GM10248 (cell line): ENCODE measurements at regions not wholly inside any gene's neighbourhood (a gene's known extent, or its start where the extent isn't known, plus 50 kb on each side); places are given as distances from the start of the nearest gene placed in this dataset.
"Not testable (repeated sequence)": the region's sequence is repeated elsewhere in the genome, so short reads cannot be mapped to it uniquely, and the experiment has no call there.

Source experiments
- CTCF ChIA-PET: fragments of 300-600 bp; sonication (Branson Sonifier 250); formaldehyde crosslinking; extraction: SDS; loops from one replicate; lab custom pipeline; 2021; ENCODE audit warnings: antibody characterized with exemption; lab: Yijun Ruan, JAX
- POLR2A ChIA-PET: fragments of 350-650 bp; sonication (Branson Sonifier 250); formaldehyde crosslinking; extraction: SDS; loops from one replicate; lab custom pipeline; 2020; ENCODE audit warnings: antibody characterized with exemption; lab: Yijun Ruan, JAX
- DNase-seq: peaks from one replicate; pipeline ENCODE4 v3.0.0; 2012; ENCODE audit errors: extremely low spot score
- TF ChIP-seq, protein P1 (sequence below): IDR thresholded peaks from 2 replicates; pipeline ENCODE4 v1.5.1; 2012; ENCODE audit warnings: mild to moderate bottlenecking, low read depth; ENCODE audit errors: extremely low read depth, missing control alignments, control extremely low read depth

DNA sequence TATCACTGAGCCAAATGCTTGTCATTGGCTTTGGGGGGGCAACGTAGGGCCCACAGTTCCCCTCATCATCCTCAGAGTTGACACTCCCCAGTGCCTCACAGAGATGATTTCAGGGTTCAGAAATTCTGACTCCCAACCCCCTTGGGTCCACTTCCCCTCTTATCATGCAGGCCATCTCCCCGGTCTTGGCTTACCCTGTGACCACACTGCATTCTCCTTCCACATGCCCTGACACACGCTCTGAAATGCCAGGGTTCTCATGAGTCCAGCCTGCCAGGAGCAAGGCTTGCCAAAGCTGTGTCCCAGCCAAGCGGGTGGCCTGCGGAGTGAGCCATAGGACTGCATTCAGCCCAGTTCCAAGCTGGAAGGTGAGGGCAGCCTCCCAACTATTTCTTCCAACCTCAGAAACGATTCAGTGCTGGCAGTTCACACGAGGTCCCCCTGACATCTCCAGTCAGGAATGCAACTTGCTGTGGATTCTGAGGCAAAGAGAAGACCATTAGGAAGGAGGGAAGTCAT is 101.2 kb downstream of the SMIM20 start:
- POLR2A ChIA-PET = no interaction called here
- DNase-seq = no peak
- CTCF ChIA-PET = interaction anchor here (1.9 to 4.3 kb wide), 2 partner anchors 14 to 26 kb away, joined by 4 to 20 read pairs; no protein-coding TSS in a partner anchor
- TF ChIP-seq, protein P1, sequence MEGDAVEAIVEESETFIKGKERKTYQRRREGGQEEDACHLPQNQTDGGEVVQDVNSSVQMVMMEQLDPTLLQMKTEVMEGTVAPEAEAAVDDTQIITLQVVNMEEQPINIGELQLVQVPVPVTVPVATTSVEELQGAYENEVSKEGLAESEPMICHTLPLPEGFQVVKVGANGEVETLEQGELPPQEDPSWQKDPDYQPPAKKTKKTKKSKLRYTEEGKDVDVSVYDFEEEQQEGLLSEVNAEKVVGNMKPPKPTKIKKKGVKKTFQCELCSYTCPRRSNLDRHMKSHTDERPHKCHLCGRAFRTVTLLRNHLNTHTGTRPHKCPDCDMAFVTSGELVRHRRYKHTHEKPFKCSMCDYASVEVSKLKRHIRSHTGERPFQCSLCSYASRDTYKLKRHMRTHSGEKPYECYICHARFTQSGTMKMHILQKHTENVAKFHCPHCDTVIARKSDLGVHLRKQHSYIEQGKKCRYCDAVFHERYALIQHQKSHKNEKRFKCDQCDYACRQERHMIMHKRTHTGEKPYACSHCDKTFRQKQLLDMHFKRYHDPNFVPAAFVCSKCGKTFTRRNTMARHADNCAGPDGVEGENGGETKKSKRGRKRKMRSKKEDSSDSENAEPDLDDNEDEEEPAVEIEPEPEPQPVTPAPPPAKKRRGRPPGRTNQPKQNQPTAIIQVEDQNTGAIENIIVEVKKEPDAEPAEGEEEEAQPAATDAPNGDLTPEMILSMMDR = no peak

DNA sequence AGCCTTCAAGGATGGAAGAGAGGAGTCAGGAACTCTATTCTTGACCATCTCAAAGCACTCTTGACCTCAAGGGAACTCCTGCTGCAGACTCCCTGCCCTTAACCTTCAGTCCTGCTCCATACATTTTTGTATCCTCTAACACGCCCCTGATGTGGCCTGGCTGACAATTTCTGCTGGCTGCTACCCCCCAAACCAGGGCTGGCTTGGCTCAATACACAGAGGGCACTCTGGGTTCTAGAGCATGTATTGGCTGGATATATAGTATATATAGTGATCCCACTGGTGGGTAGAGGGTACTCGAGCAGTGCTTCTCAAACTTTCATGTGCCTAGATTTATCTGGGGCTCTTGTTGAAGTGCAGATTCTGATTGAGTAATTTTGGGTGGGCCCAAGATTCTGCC is 101.9 kb downstream of the SMIM20 start:
- CTCF ChIA-PET = interaction anchor here (1.3 to 2.5 kb wide), 4 partner anchors 11 to 14 kb away, joined by 4 to 12 read pairs (median 6); no protein-coding TSS in a partner anchor
- DNase-seq = no peak
- POLR2A ChIA-PET = no interaction called here
- TF ChIP-seq, protein P1 = no peak

DNA sequence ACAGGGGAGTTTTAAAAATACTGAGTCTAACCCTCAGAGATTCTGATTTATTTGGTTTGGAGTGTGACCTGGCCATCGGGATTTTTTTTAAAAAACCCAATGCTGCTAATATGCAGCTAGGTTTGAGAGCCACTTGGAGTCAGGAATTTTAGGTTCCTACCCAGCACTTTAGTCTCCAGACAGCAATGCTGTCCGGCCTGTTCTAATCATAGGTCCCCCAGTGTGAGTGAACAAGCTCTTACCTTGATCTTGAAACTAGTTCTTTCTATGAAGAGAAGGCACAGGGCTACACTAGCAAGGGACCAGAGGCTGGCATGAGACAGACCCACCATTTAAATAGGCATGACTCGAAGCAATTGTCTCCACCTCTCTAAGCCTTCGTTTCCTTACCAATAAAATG is 103.5 kb downstream of the SMIM20 start:
- TF ChIP-seq, protein P1 = no peak
- ChIA-PET CTCF (interaction anchor here (1.0 to 2.5 kb wide), 4 partner anchors 10 to 30 kb away, joined by 3 to 12 read pairs (median 6); no protein-coding TSS in a partner anchor), POLR2A (no interaction called here)
- no peak for DNase-seq

DNA sequence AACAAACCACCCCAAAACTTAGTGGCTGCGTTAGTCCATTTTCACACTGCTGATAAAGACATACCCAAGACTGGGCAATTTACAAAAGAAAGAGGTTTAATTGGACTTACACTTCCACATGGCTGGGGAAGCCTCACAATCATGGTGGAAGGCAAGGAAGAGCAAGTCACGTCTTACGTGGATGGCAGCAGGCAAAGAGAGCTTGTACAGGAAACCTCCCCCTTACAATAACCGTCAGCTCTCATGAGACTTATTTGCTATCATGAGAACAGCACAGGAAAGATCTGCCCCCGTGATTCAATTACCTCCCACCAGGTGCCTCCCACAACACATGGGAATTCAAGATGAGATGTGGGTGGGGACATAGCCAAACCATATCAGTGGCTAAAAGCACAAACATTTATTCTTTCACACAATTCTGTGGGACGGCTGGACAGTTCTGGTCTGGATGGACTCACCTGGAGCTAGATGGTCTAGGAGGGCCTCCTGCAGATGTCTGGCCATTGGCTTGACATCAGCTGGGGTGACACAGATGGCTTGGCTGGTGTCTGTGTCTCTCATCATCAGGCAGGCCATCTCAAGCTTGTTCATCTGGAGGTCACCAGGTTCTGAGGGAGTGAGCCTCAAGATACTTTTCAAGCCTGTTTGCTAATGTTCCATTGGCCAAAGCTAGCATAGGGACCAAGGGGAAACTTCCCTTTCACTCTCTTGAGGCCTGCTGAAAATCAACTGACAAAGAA is 104.1 kb downstream of the SMIM20 start:
- CTCF ChIA-PET = interaction anchor here (1.9 to 2.5 kb wide), 2 partner anchors 12 to 13 kb away, joined by 6 to 12 read pairs; no protein-coding TSS in a partner anchor
- POLR2A ChIA-PET, DNase-seq: not testable (repeated sequence)

DNA sequence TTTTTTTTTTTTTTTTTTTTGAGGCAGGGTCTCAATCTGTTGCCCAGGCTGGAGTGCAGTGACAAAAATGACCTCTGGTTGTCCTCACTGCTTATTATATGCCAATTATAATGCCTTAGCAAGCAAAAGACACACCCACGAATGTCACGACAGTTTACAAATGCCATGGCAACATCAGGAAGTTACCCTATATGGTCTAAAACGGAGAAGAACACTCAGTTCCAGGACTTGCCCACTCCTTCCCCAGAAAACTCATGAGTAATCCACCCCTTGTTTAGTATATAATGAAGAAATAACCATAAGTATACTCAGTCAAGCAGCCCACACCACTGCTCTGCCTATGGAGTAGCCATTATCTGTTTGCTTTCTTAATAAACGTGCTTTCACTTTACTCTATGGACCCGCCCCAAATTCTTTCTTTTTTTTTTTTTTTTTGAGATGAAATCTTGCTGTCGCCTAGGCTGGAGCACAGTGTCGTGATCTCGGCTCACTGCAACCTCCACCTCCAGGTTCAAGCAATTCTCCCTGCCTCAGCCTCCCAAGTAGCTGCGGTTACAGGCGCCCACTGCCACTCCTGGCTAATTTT is 106.2 kb downstream of the SMIM20 start:
- TF ChIP-seq, protein P1 = no peak
- POLR2A ChIA-PET = no interaction called here
- CTCF ChIA-PET = no interaction called here
- no peak for DNase-seq

DNA sequence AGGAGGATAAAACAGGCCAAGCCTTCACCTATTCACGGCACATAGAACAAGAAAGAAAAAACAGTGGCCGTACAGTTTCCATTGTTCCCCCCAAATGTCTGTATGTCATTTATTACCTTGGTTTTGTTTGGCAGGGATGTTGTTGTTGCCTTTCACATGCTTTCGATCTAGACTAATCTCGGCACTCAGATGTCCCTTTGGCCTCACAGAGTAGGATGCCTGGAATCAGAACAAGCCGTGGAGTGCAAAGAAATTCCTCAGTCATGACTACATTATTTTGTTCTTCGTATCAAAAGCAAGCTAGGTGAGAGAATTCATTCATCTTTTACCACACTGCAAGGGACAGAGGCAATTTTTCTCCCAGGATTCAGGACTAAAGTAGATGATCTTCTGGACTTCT is 106.9 kb downstream of the SMIM20 start:
- ChIA-PET POLR2A (no interaction called here), CTCF (interaction anchor here (0.9 kb wide), 1 partner anchor 9 kb away, joined by 3 read pairs; no protein-coding TSS in a partner anchor)
- no peak for DNase-seq
- TF ChIP-seq, protein P1 = no peak
